Heart left ventricle (tissue), 16 donors: ENCODE measurements at regions not wholly inside any gene's neighbourhood (a gene's known extent, or its start where the extent isn't known, plus 50 kb on each side); places are given as distances from the start of the nearest gene placed in this dataset.

ENCODE experiments used
- ATAC-seq, 4 donors: fragments of 200-7000 bp; cut with Tn5 transposase; one replicate each; pipeline ENCODE4 v1.9.1; 2020 to 2022; ENCODE audit warnings: moderate library complexity in 4 of 4, mild to moderate bottlenecking in 3 of 4, moderate number of reproducible peaks in 1 of 4
- DNase-seq, 5 donors: peaks; one replicate each; pipeline ENCODE4 v3.0.0-alpha.2; 2020
- H3K27ac ChIP-seq, 12 donors: fragments of 200-600 bp; sonication (generic) in 4 of 12; one replicate each; pipeline versions ENCODE4 v1.5.0 to v1.8.0; 2016 to 2022; ENCODE audit warnings: mild to moderate bottlenecking in 2 of 12
- H3K27me3 ChIP-seq, 9 donors: fragments of 200-600 bp; sonication (generic) in 2 of 9; one replicate each; pipeline versions ENCODE4 v1.5.1 to v1.8.0; 2016 to 2022; ENCODE audit warnings: mild to moderate bottlenecking in 3 of 9
- H3K36me3 ChIP-seq, 9 donors: fragments of 200-600 bp; sonication (generic) in 2 of 9; one replicate each; pipeline versions ENCODE4 v1.5.0 to v1.8.0; 2018 to 2022; ENCODE audit warnings: mild to moderate bottlenecking in 2 of 9
- H3K4me1 ChIP-seq, 12 donors: fragments of 200-600 bp; sonication (generic) in 4 of 12; one replicate each; pipeline versions ENCODE4 v1.5.0 to v1.8.0; 2016 to 2022; ENCODE audit warnings: mild to moderate bottlenecking in 3 of 12
- H3K4me3 ChIP-seq, 12 donors: fragments of 200-600 bp; sonication (generic) in 4 of 12; one replicate each; pipeline versions ENCODE4 v1.5.0 to v1.8.0; 2017 to 2022; ENCODE audit warnings: mild to moderate bottlenecking in 9 of 12, moderate library complexity in 4 of 12
- H3K9me3 ChIP-seq, 12 donors: fragments of 200-600 bp; sonication (generic) in 4 of 12; one replicate each; pipeline versions ENCODE4 v1.5.0 to v1.8.0; 2016 to 2022; ENCODE audit warnings: mild to moderate bottlenecking in 1 of 12
- CTCF ChIP-seq, 12 donors: fragments of 200-600 bp; sonication (generic) in 4 of 12; IDR thresholded peaks; one replicate each; pipeline versions ENCODE4 v1.5.0 to v1.8.0; 2018 to 2022; ENCODE audit warnings: antibody characterized with exemption in 12 of 12, mild to moderate bottlenecking in 5 of 12
- POLR2A ChIP-seq, 2 donors: fragments of 450-650 bp; IDR thresholded peaks; one replicate each; pipeline ENCODE4 v1.6.1; 2017; ENCODE audit warnings: antibody characterized with exemption in 2 of 2, mild to moderate bottlenecking in 2 of 2, moderate library complexity in 2 of 2
- WGBS, 4 donors: extraction: QIAGEN DNeasy Blood & Tissue Kit in 2 of 4; methylation state at CpG; one replicate each; pipeline versions ENCODE4 v1.1.5 to v1.1.7; 2013 to 2018; 5-methylcytosine and 5-hydroxymethylcytosine counted together
- intact Hi-C, 10 donors: fragments of 100-400 bp; cut with DNase I; formaldehyde crosslinking; loops; one replicate each; pipeline versions ENCODE4 v1.11.1 to v1.14.2; 2022
- donor health status: ischemic (EF 13 %, LVEDD 7.1; RV severe dilation, severe dysfunction).
- donor health status: healthy with polysubstance abuse.
- donor health status: DM: no; HTN: yes; CAD: no.
- donor health status: DM: no; HTN: no; CAD: no.
- donor health status: ischemic (EF 25% LVEDD 6.9; RV normal size, moderate dysfunction).
- donor health status: ischemic (EF 25% LVEDD 5.7; RV mildly dilated, moderate dysfunction).
- donor health status: healthy.
- donor health status: DM: yes; HTN: yes; CAD: no.
- donor health status: ischemic (EF 35%, LVEDD 5.7; RV mildly dilated, moderate dysfunction).
- donor health status: nonischemic (EF 11% LVEDD 7.7; RV severe dilation, severe dysfunction).
- donor health status: DM: yes; HTN: yes; CAD: no.
- donor health status: PGD.
- donor health status: ischemic (EF 29% LVEDD 5.4; RV normal size, mild dysfunction).
- donor health status: nonischemic (EF 23%, LVEDD 6.1; RV moderate dilation, normal function).

- ATAC-seq = no peak
- Histone ChIP-seq H3K27me3 (no peaks in the 10 kb centered on the region), H3K27ac (no peak overlapping the region), H3K4me1 (no peaks in the 10 kb centered on the region), H3K9me3 (no peaks in the 10 kb centered on the region), H3K36me3 (no peaks in the 10 kb centered on the region), H3K4me3 (no peak overlapping the region)
- TF ChIP-seq POLR2A (IDR thresholded peaks at IDR 0.05) (no peak), CTCF (IDR thresholded peaks at IDR 0.05) (no peak)
- intact Hi-C loops = no loop called here
- DNase-seq = no peak
- WGBS, 4 donors = 48 to 87% (median 71%) methylated on average over 1 of the region's 1 CpG
Measured at GRCh38 chr4:126727461-126727860, 905.3 kb upstream of the INTU start.

GRCh38 chr4:126731062-126731461 is 901.7 kb upstream of the INTU start:
- no peak overlapping the region for H3K4me3 ChIP-seq
- ATAC-seq (no peak), DNase-seq (no peak)
- no peaks in the 10 kb centered on the region for H3K27me3 ChIP-seq
- H3K9me3 ChIP-seq = no peaks in the 10 kb centered on the region
- intact Hi-C loops = no loop called here
- 59 to 90% (median 75%) methylated on average over 2 of the region's 2 CpGs for WGBS, 4 donors
- no peaks in the 10 kb centered on the region for H3K36me3 ChIP-seq
- H3K27ac ChIP-seq = no peak overlapping the region
- H3K4me1 ChIP-seq = no peaks in the 10 kb centered on the region
- TF ChIP-seq CTCF (IDR thresholded peaks at IDR 0.05) = no peak
- TF ChIP-seq POLR2A (IDR thresholded peaks at IDR 0.05) = no peak

GRCh38 chr4:126733301-126733700 is 899.5 kb upstream of the INTU start:
- H3K9me3 ChIP-seq = no peaks in the 10 kb centered on the region
- ATAC-seq = no peak

GRCh38 chr4:126734465-126734864 is 898.3 kb upstream of the INTU start:
- TF ChIP-seq POLR2A (IDR thresholded peaks at IDR 0.05) (no peak), CTCF (IDR thresholded peaks at IDR 0.05) (no peak)
- H3K27me3 ChIP-seq = no peaks in the 10 kb centered on the region
- no peaks in the 10 kb centered on the region for H3K36me3 ChIP-seq
- ATAC-seq (no peak), DNase-seq (no peak)
- 31 to 83% (median 43%) methylated on average over 2 of the region's 2 CpGs for WGBS, 4 donors
- H3K4me1 ChIP-seq = no peaks in the 10 kb centered on the region
- H3K9me3 ChIP-seq = no peaks in the 10 kb centered on the region
- H3K27ac ChIP-seq = no peak overlapping the region
- intact Hi-C loops = no loop called here
- no peak overlapping the region for H3K4me3 ChIP-seq

More at GRCh38 chr4:126733301-126733700, 899.5 kb upstream of the INTU start:
- TF ChIP-seq CTCF (IDR thresholded peaks at IDR 0.05) (no peak), POLR2A (IDR thresholded peaks at IDR 0.05) (no peak)
- Histone ChIP-seq H3K27ac (no peak overlapping the region), H3K27me3 (no peaks in the 10 kb centered on the region), H3K4me3 (no peak overlapping the region), H3K36me3 (no peaks in the 10 kb centered on the region), H3K4me1 (no peaks in the 10 kb centered on the region)
- DNase-seq = no peak
- 48 to 74% (median 52%) methylated on average over 3 of the region's 3 CpGs for WGBS, 4 donors
- intact Hi-C loops = no loop called here
